PC-3 (cell line): ENCODE measurements at regions not wholly inside any gene's neighbourhood (a gene's known extent, or its start where the extent isn't known, plus 50 kb on each side); places are given as distances from the start of the nearest gene placed in this dataset.

ENCODE experiments used
- EZH2 ChIP-seq: fragments of 300-600 bp; sonication (generic); IDR thresholded peaks from one replicate; pipeline ENCODE4 v1.6.1; 2017; ENCODE audit warnings: antibody characterized with exemption, mild to moderate bottlenecking, low read length; ENCODE audit not compliant: unreplicated experiment
- EZH2phosphoT487 ChIP-seq: fragments of 300-600 bp; sonication (generic); IDR thresholded peaks from 2 replicates; pipeline ENCODE4 v1.6.1; 2018; ENCODE audit warnings: mild to moderate bottlenecking, antibody characterized with exemption, low read length, borderline replicate concordance
- TF ChIP-seq, protein P1 (sequence below): fragments of 300-600 bp; sonication (generic); conservative IDR thresholded peaks from 2 replicates; pipeline ENCODE4 v1.5.1; 2017; ENCODE audit warnings: antibody characterized with exemption, low read depth, mild to moderate bottlenecking, low read length

DNA sequence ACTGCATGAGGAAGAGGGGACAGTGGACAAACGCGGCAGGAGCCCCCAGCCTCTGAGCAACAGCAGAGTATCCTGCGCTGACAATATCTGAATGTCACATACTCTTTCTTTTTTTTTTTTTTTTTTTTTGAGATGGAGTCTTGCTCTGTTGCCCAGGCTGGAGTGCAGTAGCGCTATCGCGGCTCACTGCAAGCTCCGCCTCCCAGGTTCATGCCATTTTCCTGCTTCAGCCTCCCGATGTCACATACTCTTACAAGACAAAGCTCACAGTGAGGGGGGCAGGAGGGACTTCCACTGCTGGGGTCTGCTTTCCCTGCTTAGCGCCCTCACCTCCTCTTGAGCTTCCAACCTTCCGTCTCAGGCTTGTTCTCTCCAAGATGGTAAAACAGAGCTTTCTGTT lies 51.2 kb upstream of the TNS3 start:
- TF ChIP-seq, protein P1, sequence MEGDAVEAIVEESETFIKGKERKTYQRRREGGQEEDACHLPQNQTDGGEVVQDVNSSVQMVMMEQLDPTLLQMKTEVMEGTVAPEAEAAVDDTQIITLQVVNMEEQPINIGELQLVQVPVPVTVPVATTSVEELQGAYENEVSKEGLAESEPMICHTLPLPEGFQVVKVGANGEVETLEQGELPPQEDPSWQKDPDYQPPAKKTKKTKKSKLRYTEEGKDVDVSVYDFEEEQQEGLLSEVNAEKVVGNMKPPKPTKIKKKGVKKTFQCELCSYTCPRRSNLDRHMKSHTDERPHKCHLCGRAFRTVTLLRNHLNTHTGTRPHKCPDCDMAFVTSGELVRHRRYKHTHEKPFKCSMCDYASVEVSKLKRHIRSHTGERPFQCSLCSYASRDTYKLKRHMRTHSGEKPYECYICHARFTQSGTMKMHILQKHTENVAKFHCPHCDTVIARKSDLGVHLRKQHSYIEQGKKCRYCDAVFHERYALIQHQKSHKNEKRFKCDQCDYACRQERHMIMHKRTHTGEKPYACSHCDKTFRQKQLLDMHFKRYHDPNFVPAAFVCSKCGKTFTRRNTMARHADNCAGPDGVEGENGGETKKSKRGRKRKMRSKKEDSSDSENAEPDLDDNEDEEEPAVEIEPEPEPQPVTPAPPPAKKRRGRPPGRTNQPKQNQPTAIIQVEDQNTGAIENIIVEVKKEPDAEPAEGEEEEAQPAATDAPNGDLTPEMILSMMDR: no peak
- TF ChIP-seq EZH2 (no peak), EZH2phosphoT487 (no peak)
